Peyer's patch (tissue), 4 donors: ENCODE measurements at regions not wholly inside any gene's neighbourhood (a gene's known extent, or its start where the extent isn't known, plus 50 kb on each side); places are given as distances from the start of the nearest gene placed in this dataset.

ENCODE experiments used
- DNase-seq, 3 donors: peaks; one replicate each; pipeline ENCODE4 v3.0.0-alpha.2; 2017 to 2019
- H3K27ac ChIP-seq, 4 donors: fragments of 200-600 bp; sonication (generic); one replicate each; pipeline ENCODE4 v1.5.1; 2016 to 2019
- H3K27me3 ChIP-seq, 2 donors: fragments of 200-600 bp; sonication (generic); one replicate each; pipeline ENCODE4 v1.5.1; 2019
- H3K36me3 ChIP-seq, 3 donors: fragments of 200-600 bp; sonication (generic); one replicate each; pipeline ENCODE4 v1.5.1; 2016 to 2019
- H3K4me1 ChIP-seq, 4 donors: fragments of 200-600 bp; sonication (generic); one replicate each; pipeline ENCODE4 v1.5.1; 2016 to 2019
- H3K4me3 ChIP-seq, 4 donors: fragments of 200-600 bp; sonication (generic); 1 replicate in 3 of 4; 2 replicates in 1 of 4; pipeline ENCODE4 v1.5.1; 2016 to 2019; ENCODE audit warnings: mild to moderate bottlenecking in 1 of 4
- H3K9me3 ChIP-seq, 4 donors: fragments of 200-600 bp; sonication (generic); one replicate each; pipeline ENCODE4 v1.5.1; 2016 to 2019; ENCODE audit warnings: mild to moderate bottlenecking in 1 of 4
- POLR2A ChIP-seq, 2 donors: fragments of 450-650 bp; IDR thresholded peaks; one replicate each; pipeline ENCODE4 v1.5.1; 2017; ENCODE audit warnings: antibody characterized with exemption in 2 of 2, mild to moderate bottlenecking in 2 of 2, moderate library complexity in 2 of 2
- TF ChIP-seq, protein P1 (sequence below), 6 experiments: fragments of 450-650 bp in 4 of 6; fragments of 200-600 bp in 2 of 6; sonication (generic) in 1 of 6; IDR thresholded peaks; one replicate each; pipeline ENCODE4 v1.5.1; 2017 to 2019; ENCODE audit warnings: antibody characterized with exemption in 6 of 6, mild to moderate bottlenecking in 3 of 6, moderate library complexity in 1 of 6

DNA sequence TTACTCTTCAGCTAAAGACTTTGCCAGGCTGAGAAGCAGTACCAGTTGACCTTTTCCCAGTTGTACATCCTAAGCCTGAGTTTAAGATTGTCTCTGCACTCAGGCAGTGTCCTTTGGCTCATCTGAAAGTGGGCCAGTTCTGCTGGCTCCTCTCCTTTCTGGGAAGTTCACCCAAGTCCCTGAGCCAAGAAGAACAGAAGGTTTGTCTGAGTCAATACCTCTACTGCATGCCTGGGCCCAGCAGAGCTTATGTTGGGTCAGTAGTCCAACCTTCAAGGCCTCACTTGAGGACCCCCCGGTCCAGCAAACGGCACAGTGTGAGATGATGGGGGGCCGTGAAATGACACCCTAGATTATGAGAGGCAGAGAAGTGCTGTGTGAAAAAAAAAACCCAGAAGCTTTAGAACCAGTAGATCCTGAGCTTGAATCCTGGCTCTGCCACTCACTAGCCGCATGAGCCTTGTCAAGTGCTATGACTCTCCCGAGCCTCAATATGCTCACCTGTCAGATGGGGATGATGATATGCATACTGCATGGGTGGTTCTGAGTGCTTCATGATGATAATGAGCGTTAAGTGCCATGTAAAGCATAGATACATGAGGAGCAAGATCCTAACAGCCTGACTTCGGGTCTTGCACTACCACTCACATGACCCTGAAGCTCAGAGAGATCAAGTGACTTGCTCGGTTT lies 156.0 kb downstream of the MACROH2A1 start:
- Histone ChIP-seq H3K9me3 (no peaks in the 10 kb centered on the region), H3K4me1 (peaks cover 0 to 13% (median 0%) of the 10 kb centered on the region in 4 donors), H3K36me3 (no peaks in the 10 kb centered on the region), H3K27ac (peak overlapping the region in 2 of 4 donors; percentile 25 to 70), H3K27me3 (no peaks in the 10 kb centered on the region), H3K4me3 (no peak overlapping the region)
- peak in 2 of 3 donors; percentile 10 to 45 for DNase-seq
- TF ChIP-seq, protein P1, sequence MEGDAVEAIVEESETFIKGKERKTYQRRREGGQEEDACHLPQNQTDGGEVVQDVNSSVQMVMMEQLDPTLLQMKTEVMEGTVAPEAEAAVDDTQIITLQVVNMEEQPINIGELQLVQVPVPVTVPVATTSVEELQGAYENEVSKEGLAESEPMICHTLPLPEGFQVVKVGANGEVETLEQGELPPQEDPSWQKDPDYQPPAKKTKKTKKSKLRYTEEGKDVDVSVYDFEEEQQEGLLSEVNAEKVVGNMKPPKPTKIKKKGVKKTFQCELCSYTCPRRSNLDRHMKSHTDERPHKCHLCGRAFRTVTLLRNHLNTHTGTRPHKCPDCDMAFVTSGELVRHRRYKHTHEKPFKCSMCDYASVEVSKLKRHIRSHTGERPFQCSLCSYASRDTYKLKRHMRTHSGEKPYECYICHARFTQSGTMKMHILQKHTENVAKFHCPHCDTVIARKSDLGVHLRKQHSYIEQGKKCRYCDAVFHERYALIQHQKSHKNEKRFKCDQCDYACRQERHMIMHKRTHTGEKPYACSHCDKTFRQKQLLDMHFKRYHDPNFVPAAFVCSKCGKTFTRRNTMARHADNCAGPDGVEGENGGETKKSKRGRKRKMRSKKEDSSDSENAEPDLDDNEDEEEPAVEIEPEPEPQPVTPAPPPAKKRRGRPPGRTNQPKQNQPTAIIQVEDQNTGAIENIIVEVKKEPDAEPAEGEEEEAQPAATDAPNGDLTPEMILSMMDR (IDR thresholded peaks at IDR 0.05) = no peak
- TF ChIP-seq POLR2A (IDR thresholded peaks at IDR 0.05) = no peak

- Histone ChIP-seq H3K27me3 (no peaks in the 10 kb centered on the region), H3K9me3 (no peaks in the 10 kb centered on the region), H3K4me3 (no peak overlapping the region), H3K4me1 (peaks cover 0 to 13% (median 0%) of the 10 kb centered on the region in 4 donors), H3K36me3 (no peaks in the 10 kb centered on the region), H3K27ac (peak overlapping the region in 1 of 4 donors; percentile 70)
- TF ChIP-seq POLR2A (IDR thresholded peaks at IDR 0.05) = no peak
- TF ChIP-seq, protein P1 (IDR thresholded peaks at IDR 0.05) = no peak
- peak in 2 of 3 donors; percentile 21 to 29 for DNase-seq
Measured at GRCh38 chr5:135242021-135242865, 156.8 kb downstream of the MACROH2A1 start.

GRCh38 chr5:135241536-135241935 lies 157.5 kb downstream of the MACROH2A1 start:
- peak in 1 of 3 donors; percentile 19 for DNase-seq
- peaks cover 0 to 13% (median 0%) of the 10 kb centered on the region in 4 donors for H3K4me1 ChIP-seq
- H3K27ac ChIP-seq = no peak overlapping the region
- TF ChIP-seq, protein P1 (IDR thresholded peaks at IDR 0.05) = no peak
- TF ChIP-seq POLR2A (IDR thresholded peaks at IDR 0.05) = no peak
- H3K27me3 ChIP-seq = no peaks in the 10 kb centered on the region
- no peaks in the 10 kb centered on the region for H3K36me3 ChIP-seq
- H3K4me3 ChIP-seq = no peak overlapping the region
- no peaks in the 10 kb centered on the region for H3K9me3 ChIP-seq

GRCh38 chr5:135240781-135241360 lies 158.2 kb downstream of the MACROH2A1 start:
- H3K27ac ChIP-seq = no peak overlapping the region
- H3K9me3 ChIP-seq = no peaks in the 10 kb centered on the region
- peaks cover 0 to 10% (median 0%) of the 10 kb centered on the region in 4 donors for H3K4me1 ChIP-seq
- TF ChIP-seq POLR2A (IDR thresholded peaks at IDR 0.05) = no peak
- TF ChIP-seq, protein P1 (IDR thresholded peaks at IDR 0.05) = no peak
- no peaks in the 10 kb centered on the region for H3K27me3 ChIP-seq
- peak in 2 of 3 donors; percentile 8 to 14 for DNase-seq
- no peaks in the 10 kb centered on the region for H3K36me3 ChIP-seq
- no peak overlapping the region for H3K4me3 ChIP-seq

DNA sequence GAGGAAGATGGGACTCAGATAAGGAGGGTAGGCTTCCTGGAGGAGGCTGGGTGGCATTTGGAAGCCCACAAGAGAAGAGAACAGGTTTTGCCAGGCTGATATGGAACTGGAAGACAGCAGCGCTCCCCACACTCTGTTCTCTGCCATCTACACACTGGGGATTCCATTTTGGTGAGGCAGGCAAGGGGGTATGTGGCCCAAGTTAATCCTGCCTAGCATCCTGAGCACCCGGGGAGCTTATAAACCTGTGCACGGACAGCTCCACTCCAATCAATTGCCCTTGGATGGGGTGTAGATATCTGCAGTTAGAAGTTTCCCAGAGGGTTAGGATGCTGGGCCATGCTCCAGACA lies 158.8 kb downstream of the MACROH2A1 start:
- peak in 2 of 3 donors; percentile 6 to 12 for DNase-seq
- Histone ChIP-seq H3K36me3 (no peaks in the 10 kb centered on the region), H3K4me1 (peaks cover 0 to 10% (median 0%) of the 10 kb centered on the region in 4 donors)

More for the DNA sequence above, 158.8 kb downstream of the MACROH2A1 start:
- no peaks in the 10 kb centered on the region for H3K27me3 ChIP-seq
- TF ChIP-seq, protein P1 (IDR thresholded peaks at IDR 0.05) = no peak
- no peak for TF ChIP-seq POLR2A (IDR thresholded peaks at IDR 0.05)
- H3K27ac ChIP-seq = no peak overlapping the region
- H3K9me3 ChIP-seq = no peaks in the 10 kb centered on the region
- H3K4me3 ChIP-seq = no peak overlapping the region
